ENCODE measurements at regions not wholly inside any gene's neighbourhood (a gene's known extent, or its start where the extent isn't known, plus 50 kb on each side); places are given as distances from the start of the nearest gene placed in this dataset.

DNA sequence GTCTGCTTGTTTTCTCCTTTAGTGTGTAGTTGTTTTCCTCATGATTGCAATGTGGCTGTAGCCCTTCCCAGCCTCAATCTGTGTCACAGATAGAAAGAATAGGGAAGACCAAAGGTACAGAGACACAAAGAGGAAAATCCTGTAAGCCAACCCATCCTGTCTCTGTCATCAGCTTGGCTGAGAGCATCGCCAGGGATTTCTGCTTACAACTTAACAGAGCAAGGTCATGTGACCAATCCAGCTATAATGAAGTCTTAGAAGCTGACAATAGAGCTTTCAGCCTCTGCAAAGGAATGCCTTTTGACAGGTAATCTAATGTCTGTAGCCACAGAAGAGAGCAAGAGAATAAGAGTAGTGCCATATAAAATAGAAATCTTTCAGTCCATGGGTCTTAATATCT is 1598.0 kb upstream of the AGA start:
- no peak overlapping the region for H4K12ac ChIP-seq (ENCODE audit: low read depth, low read length)
- H3K4me2 ChIP-seq (ENCODE audit: low read length) = no peak overlapping the region
- no peak overlapping the region for H2AK5ac ChIP-seq (ENCODE audit: low read length)
- H3K9me3 ChIP-seq (ENCODE audit: insufficient read depth, low read depth, low read length) = no peaks in the 10 kb centered on the region
- H4K8ac ChIP-seq (ENCODE audit: low read depth, low read length) = no peak overlapping the region
- H3K4ac ChIP-seq (ENCODE audit: low read depth, low read length) = no peak overlapping the region
- no peak overlapping the region for H2BK12ac ChIP-seq (ENCODE audit: low read length)
- no peak overlapping the region for H3K27ac ChIP-seq (ENCODE audit: low read depth, low read length)
- H4K91ac ChIP-seq (ENCODE audit: low read depth, low read length) = no peak overlapping the region
- no peak overlapping the region for H3K4me3 ChIP-seq (ENCODE audit: low read depth, low read length)
- no CpG with 5 or more reads among the region's 1 CpG for WGBS (ENCODE audit: extremely low coverage, insufficient coverage, insufficient read length)
- no peaks in the 10 kb centered on the region for H3K79me1 ChIP-seq (ENCODE audit: low read length)
- no peak overlapping the region for H3K18ac ChIP-seq (ENCODE audit: low read length)
- H2AFZ ChIP-seq (ENCODE audit: insufficient read depth, low read length, poor library complexity) = no peak overlapping the region
- H3K23ac ChIP-seq (ENCODE audit: low read length) = no peak overlapping the region
- H3K79me2 ChIP-seq (ENCODE audit: control insufficient read depth, insufficient read depth, low read length, poor library complexity) = no peaks in the 10 kb centered on the region
- no peak overlapping the region for H2BK5ac ChIP-seq (ENCODE audit: low read depth, low read length, poor library complexity)
- no peak overlapping the region for H3K9ac ChIP-seq (ENCODE audit: low read length)
- H3K14ac ChIP-seq (ENCODE audit: low read length) = no peak overlapping the region
- H3K4me1 ChIP-seq (ENCODE audit: control insufficient read depth in 1 of 2, insufficient read depth in 2 of 2, low read length in 2 of 2) = no peaks in the 10 kb centered on the region
- no peak for DNase-seq
- H3K27me3 ChIP-seq (ENCODE audit: insufficient read depth, low read length) = no peaks in the 10 kb centered on the region
- H2BK120ac ChIP-seq (ENCODE audit: insufficient read depth, low read length, poor library complexity) = no peak overlapping the region
- no peaks in the 10 kb centered on the region for H3K36me3 ChIP-seq (ENCODE audit: control insufficient read depth in 1 of 2, insufficient read depth in 2 of 2, low read length in 2 of 2)

DNA sequence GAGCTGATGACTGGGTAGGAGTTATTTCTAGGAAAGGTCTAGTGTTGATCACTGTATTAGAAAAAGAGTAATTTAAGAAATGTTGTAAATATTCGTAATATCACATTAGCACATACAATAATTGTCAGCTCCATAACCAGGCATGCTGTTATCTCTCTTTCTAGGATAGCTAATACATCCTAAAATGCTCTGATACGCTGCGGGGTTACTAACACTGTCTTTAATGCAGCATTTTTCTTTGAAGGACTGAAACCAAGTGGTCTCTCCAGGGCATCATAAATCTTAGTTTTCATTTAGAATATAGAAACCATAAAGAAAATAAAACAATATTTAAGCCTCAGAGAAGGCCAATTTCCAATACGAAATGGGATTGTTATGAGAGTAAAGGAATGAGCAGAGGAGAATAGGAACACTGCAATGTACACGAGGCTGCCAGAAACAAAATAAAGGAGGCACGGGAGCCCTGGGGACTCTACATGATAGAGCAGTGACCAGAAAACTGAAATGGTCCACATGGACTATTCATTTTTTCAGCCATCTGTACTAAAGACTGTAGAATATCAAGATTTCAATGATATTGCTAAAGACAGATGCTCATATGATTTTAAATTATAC is 1606.7 kb upstream of the AGA start:
- Histone ChIP-seq H2AFZ (ENCODE audit: insufficient read depth, low read length, poor library complexity) (no peak overlapping the region), H3K27me3 (ENCODE audit: insufficient read depth, low read length) (no peaks in the 10 kb centered on the region), H2AK5ac (ENCODE audit: low read length) (no peak overlapping the region), H3K4me2 (ENCODE audit: low read length) (no peak overlapping the region), H4K8ac (ENCODE audit: low read depth, low read length) (no peak overlapping the region), H3K79me2 (ENCODE audit: control insufficient read depth, insufficient read depth, low read length, poor library complexity) (no peaks in the 10 kb centered on the region), H2BK5ac (ENCODE audit: low read depth, low read length, poor library complexity) (no peak overlapping the region), H3K79me1 (ENCODE audit: low read length) (no peaks in the 10 kb centered on the region), H3K4me1 (ENCODE audit: control insufficient read depth in 1 of 2, insufficient read depth in 2 of 2, low read length in 2 of 2) (no peaks in the 10 kb centered on the region), H3K14ac (ENCODE audit: low read length) (no peak overlapping the region), H2BK120ac (ENCODE audit: insufficient read depth, low read length, poor library complexity) (no peak overlapping the region), H3K9ac (ENCODE audit: low read length) (no peak overlapping the region), H3K27ac (ENCODE audit: low read depth, low read length) (no peak overlapping the region), H3K23ac (ENCODE audit: low read length) (no peak overlapping the region), H3K4ac (ENCODE audit: low read depth, low read length) (no peak overlapping the region), H3K18ac (ENCODE audit: low read length) (no peak overlapping the region), H3K4me3 (ENCODE audit: low read depth, low read length) (no peak overlapping the region), H4K12ac (ENCODE audit: low read depth, low read length) (no peak overlapping the region), H3K9me3 (ENCODE audit: insufficient read depth, low read depth, low read length) (no peaks in the 10 kb centered on the region), H4K91ac (ENCODE audit: low read depth, low read length) (no peak overlapping the region), H3K36me3 (ENCODE audit: control insufficient read depth in 1 of 2, insufficient read depth in 2 of 2, low read length in 2 of 2) (no peaks in the 10 kb centered on the region), H2BK12ac (ENCODE audit: low read length) (no peak overlapping the region)
- DNase-seq = no peak
- WGBS (ENCODE audit: extremely low coverage, insufficient coverage, insufficient read length) = no CpG with 5 or more reads among the region's 6 CpGs

GRCh38 chr4:179051206-179051605 is 1609.0 kb upstream of the AGA start:
- Histone ChIP-seq H3K4me2 (ENCODE audit: low read length) (no peak overlapping the region), H3K79me1 (ENCODE audit: low read length) (no peaks in the 10 kb centered on the region), H2BK120ac (ENCODE audit: insufficient read depth, low read length, poor library complexity) (no peak overlapping the region), H3K27ac (ENCODE audit: low read depth, low read length) (no peak overlapping the region), H2BK12ac (ENCODE audit: low read length) (no peak overlapping the region), H4K91ac (ENCODE audit: low read depth, low read length) (no peak overlapping the region), H4K12ac (ENCODE audit: low read depth, low read length) (no peak overlapping the region), H3K23ac (ENCODE audit: low read length) (no peak overlapping the region), H3K9me3 (ENCODE audit: insufficient read depth, low read depth, low read length) (no peaks in the 10 kb centered on the region), H2AK5ac (ENCODE audit: low read length) (no peak overlapping the region), H3K79me2 (ENCODE audit: control insufficient read depth, insufficient read depth, low read length, poor library complexity) (no peaks in the 10 kb centered on the region), H3K4me1 (ENCODE audit: control insufficient read depth in 1 of 2, insufficient read depth in 2 of 2, low read length in 2 of 2) (no peaks in the 10 kb centered on the region), H2BK5ac (ENCODE audit: low read depth, low read length, poor library complexity) (no peak overlapping the region), H3K4me3 (ENCODE audit: low read depth, low read length) (no peak overlapping the region), H2AFZ (ENCODE audit: insufficient read depth, low read length, poor library complexity) (no peak overlapping the region), H3K27me3 (ENCODE audit: insufficient read depth, low read length) (no peaks in the 10 kb centered on the region), H4K8ac (ENCODE audit: low read depth, low read length) (no peak overlapping the region), H3K4ac (ENCODE audit: low read depth, low read length) (no peak overlapping the region), H3K36me3 (ENCODE audit: control insufficient read depth in 1 of 2, insufficient read depth in 2 of 2, low read length in 2 of 2) (no peaks in the 10 kb centered on the region), H3K18ac (ENCODE audit: low read length) (no peak overlapping the region), H3K9ac (ENCODE audit: low read length) (no peak overlapping the region), H3K14ac (ENCODE audit: low read length) (no peak overlapping the region)
- WGBS (ENCODE audit: extremely low coverage, insufficient coverage, insufficient read length) = no CpG with 5 or more reads among the region's 1 CpG
- no peak for DNase-seq

- Histone ChIP-seq H3K4me3 (ENCODE audit: low read depth, low read length) (no peak overlapping the region), H4K12ac (ENCODE audit: low read depth, low read length) (no peak overlapping the region), H2BK120ac (ENCODE audit: insufficient read depth, low read length, poor library complexity) (no peak overlapping the region), H3K4me1 (ENCODE audit: control insufficient read depth in 1 of 2, insufficient read depth in 2 of 2, low read length in 2 of 2) (no peaks in the 10 kb centered on the region), H3K9me3 (ENCODE audit: insufficient read depth, low read depth, low read length) (no peaks in the 10 kb centered on the region), H3K27ac (ENCODE audit: low read depth, low read length) (no peak overlapping the region), H3K14ac (ENCODE audit: low read length) (no peak overlapping the region), H2BK5ac (ENCODE audit: low read depth, low read length, poor library complexity) (no peak overlapping the region), H3K36me3 (ENCODE audit: control insufficient read depth in 1 of 2, insufficient read depth in 2 of 2, low read length in 2 of 2) (no peaks in the 10 kb centered on the region), H3K18ac (ENCODE audit: low read length) (no peak overlapping the region), H2BK12ac (ENCODE audit: low read length) (no peak overlapping the region), H3K27me3 (ENCODE audit: insufficient read depth, low read length) (no peaks in the 10 kb centered on the region), H3K23ac (ENCODE audit: low read length) (no peak overlapping the region), H3K9ac (ENCODE audit: low read length) (no peak overlapping the region), H3K79me2 (ENCODE audit: control insufficient read depth, insufficient read depth, low read length, poor library complexity) (no peaks in the 10 kb centered on the region), H4K91ac (ENCODE audit: low read depth, low read length) (no peak overlapping the region), H3K4me2 (ENCODE audit: low read length) (no peak overlapping the region), H2AK5ac (ENCODE audit: low read length) (no peak overlapping the region), H3K4ac (ENCODE audit: low read depth, low read length) (no peak overlapping the region), H3K79me1 (ENCODE audit: low read length) (no peaks in the 10 kb centered on the region), H4K8ac (ENCODE audit: low read depth, low read length) (no peak overlapping the region), H2AFZ (ENCODE audit: insufficient read depth, low read length, poor library complexity) (no peak overlapping the region)
- no peak for DNase-seq
- no CpG with 5 or more reads among the region's 3 CpGs for WGBS (ENCODE audit: extremely low coverage, insufficient coverage, insufficient read length)
Observed at GRCh38 chr4:179059396-179059795, 1617.2 kb upstream of the AGA start.
